ENCODE measurements at regions not wholly inside any gene's neighbourhood (a gene's known extent, or its start where the extent isn't known, plus 50 kb on each side); places are given as distances from the start of the nearest gene placed in this dataset.

DNA sequence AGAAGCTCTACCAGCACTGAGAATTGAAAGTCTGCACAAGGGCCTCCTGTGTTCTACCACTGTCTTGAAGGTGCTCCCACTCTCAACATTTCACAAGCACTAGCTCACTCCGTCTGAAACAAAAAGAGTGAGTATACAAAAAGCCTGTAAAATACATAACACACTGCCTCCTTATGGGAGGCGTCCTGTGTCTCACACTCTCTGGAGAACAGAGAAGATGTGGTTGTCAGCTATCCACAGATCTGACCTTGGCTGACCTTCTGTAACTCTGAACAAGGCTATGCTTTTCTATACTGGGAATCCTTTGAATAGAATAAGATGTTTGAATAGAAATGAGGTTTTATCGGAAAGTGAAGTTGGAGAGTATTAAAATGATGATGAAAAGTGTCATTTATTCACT is 171.3 kb upstream of the TMEM45B start:
- no peak for TF ChIP-seq EP300 (IDR thresholded peaks at IDR 0.05)
- TF ChIP-seq, protein P1, sequence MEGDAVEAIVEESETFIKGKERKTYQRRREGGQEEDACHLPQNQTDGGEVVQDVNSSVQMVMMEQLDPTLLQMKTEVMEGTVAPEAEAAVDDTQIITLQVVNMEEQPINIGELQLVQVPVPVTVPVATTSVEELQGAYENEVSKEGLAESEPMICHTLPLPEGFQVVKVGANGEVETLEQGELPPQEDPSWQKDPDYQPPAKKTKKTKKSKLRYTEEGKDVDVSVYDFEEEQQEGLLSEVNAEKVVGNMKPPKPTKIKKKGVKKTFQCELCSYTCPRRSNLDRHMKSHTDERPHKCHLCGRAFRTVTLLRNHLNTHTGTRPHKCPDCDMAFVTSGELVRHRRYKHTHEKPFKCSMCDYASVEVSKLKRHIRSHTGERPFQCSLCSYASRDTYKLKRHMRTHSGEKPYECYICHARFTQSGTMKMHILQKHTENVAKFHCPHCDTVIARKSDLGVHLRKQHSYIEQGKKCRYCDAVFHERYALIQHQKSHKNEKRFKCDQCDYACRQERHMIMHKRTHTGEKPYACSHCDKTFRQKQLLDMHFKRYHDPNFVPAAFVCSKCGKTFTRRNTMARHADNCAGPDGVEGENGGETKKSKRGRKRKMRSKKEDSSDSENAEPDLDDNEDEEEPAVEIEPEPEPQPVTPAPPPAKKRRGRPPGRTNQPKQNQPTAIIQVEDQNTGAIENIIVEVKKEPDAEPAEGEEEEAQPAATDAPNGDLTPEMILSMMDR (IDR thresholded peaks at IDR 0.05): no peak
- TF ChIP-seq POLR2AphosphoS5 (IDR thresholded peaks at IDR 0.05): no peak
- TF ChIP-seq POLR2A (IDR thresholded peaks at IDR 0.05): no peak
